HUES6 (cell line): ENCODE measurements at regions not wholly inside any gene's neighbourhood (a gene's known extent, or its start where the extent isn't known, plus 50 kb on each side); places are given as distances from the start of the nearest gene placed in this dataset.

ENCODE experiments used
- H3K27ac ChIP-seq: 2 replicates; pipeline ENCODE4 v1.7.0; 2013; ENCODE audit warnings: low read depth, mild to moderate bottlenecking, low read length, inconsistent platforms
- H3K27me3 ChIP-seq: 2 replicates; pipeline ENCODE4 v1.6.1; 2013; ENCODE audit warnings: low read length; ENCODE audit not compliant: control insufficient read depth, insufficient read depth
- H3K36me3 ChIP-seq: 2 replicates; pipeline ENCODE4 v1.6.1; 2013; ENCODE audit warnings: low read length; ENCODE audit not compliant: control insufficient read depth, insufficient read depth
- H3K4me1 ChIP-seq: 2 replicates; pipeline ENCODE4 v1.6.1; 2013; ENCODE audit warnings: low read length; ENCODE audit not compliant: control insufficient read depth, insufficient read depth
- H3K4me3 ChIP-seq: 2 replicates; pipeline ENCODE4 v1.5.1; 2013; ENCODE audit warnings: low read depth, low read length
- H3K9ac ChIP-seq: one replicate; pipeline ENCODE4 v1.6.1; 2013; ENCODE audit warnings: mild to moderate bottlenecking, low read length
- H3K9me3 ChIP-seq: 2 replicates; pipeline ENCODE4 v1.6.1; 2013; ENCODE audit warnings: low read depth, low read length; ENCODE audit not compliant: control insufficient read depth, insufficient read depth

DNA sequence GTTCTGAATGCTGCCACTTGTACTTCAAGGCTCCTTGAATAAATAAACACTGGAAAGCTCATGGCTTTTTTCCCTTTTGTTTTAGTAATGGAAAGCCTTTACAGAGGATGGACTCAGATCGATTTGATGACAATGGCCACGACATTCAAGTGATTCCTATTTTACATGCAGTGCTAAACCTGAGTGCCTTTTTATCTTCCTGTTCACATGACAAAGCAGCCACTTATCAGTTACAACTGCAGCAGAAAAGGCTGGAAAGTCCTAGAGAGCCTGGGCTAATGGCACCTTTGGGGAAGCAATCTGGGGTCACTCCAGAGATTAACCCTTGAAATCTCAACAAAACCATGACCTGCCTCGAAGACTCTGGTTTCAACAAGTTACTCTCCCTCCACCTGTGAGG lies 249.0 kb upstream of the AUTS2 start:
- Histone ChIP-seq H3K36me3 (no peaks in the 10 kb centered on the region), H3K27me3 (no peaks in the 10 kb centered on the region), H3K4me3 (no peak overlapping the region), H3K27ac (no peak overlapping the region), H3K4me1 (peaks cover 11% of the 10 kb centered on the region), H3K9me3 (peaks cover under 1% of the 10 kb centered on the region; the same call in 1 of the 2 replicates), H3K9ac (no peak overlapping the region)

DNA sequence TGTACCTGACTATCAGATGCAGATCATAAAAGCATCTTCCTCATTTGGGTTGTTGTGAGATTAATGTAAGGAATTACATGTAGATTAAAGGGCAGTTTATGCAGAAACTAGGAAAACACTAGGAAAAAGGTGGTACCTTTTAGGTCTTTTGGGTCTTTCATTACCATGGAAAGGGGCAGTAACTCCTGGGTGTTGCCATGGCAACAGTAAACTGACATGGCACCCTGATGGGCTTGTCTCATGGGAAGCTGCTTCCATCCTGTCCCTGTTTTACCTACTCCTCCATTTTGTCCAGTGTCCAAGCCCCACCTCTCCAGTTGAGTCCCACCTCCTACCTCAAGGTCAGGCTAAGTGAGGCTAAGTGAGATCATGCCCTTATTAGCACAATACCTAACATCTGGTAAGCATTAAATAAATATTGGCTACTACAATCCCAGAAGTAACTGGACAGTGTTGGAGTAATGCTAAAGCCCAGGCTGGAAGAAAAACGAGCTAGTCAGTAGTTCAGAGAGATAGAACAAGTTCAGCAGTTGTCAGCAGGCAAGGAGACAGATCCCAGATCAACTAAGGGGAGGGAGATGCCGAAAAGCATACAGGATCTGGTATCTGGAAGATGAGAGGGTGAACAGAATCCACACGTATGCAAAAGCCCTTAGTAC lies 240.0 kb upstream of the AUTS2 start:
- H3K27me3 ChIP-seq, result no peaks in the 10 kb centered on the region
- H3K9me3 ChIP-seq, result no peaks in the 10 kb centered on the region
- no peak overlapping the region for H3K27ac ChIP-seq
- H3K9ac ChIP-seq, result no peak overlapping the region
- H3K4me3 ChIP-seq, result no peak overlapping the region
- no peaks in the 10 kb centered on the region for H3K4me1 ChIP-seq
- H3K36me3 ChIP-seq, result no peaks in the 10 kb centered on the region

- Histone ChIP-seq H3K4me3 (no peak overlapping the region), H3K4me1 (no peaks in the 10 kb centered on the region), H3K36me3 (no peaks in the 10 kb centered on the region), H3K27me3 (no peaks in the 10 kb centered on the region), H3K9ac (no peak overlapping the region), H3K9me3 (no peaks in the 10 kb centered on the region), H3K27ac (no peak overlapping the region)
Observed at GRCh38 chr7:69359003-69359700, 239.1 kb upstream of the AUTS2 start.

DNA sequence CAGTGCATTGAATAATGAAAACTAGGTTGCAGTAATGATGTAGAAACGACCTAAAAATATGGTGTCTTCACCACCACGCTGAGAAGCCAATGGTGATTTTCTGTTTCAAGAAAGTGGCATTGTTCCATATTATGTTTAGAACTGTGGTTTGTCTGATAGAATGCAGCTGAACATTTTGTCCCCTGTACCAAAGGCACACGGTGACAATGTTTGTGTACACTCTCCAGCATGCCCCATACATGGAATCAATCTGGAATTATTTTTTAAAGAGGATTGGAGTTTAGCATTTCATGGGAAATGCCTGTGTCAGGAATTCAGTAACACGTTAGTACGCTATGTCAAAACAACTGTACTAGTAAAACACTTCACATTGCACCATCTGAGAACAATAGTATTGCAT lies 237.4 kb upstream of the AUTS2 start:
- no peaks in the 10 kb centered on the region for H3K36me3 ChIP-seq
- H3K27ac ChIP-seq, result no peak overlapping the region
- no peaks in the 10 kb centered on the region for H3K27me3 ChIP-seq
- H3K9me3 ChIP-seq, result no peaks in the 10 kb centered on the region
- no peak overlapping the region for H3K4me3 ChIP-seq
- no peaks in the 10 kb centered on the region for H3K4me1 ChIP-seq
- no peak overlapping the region for H3K9ac ChIP-seq

GRCh38 chr7:69363136-69363535 lies 235.1 kb upstream of the AUTS2 start:
- Histone ChIP-seq H3K27ac (no peak overlapping the region), H3K9ac (no peak overlapping the region), H3K4me3 (no peak overlapping the region), H3K9me3 (no peaks in the 10 kb centered on the region), H3K4me1 (no peaks in the 10 kb centered on the region; the same call in 1 of the 2 replicates), H3K27me3 (no peaks in the 10 kb centered on the region), H3K36me3 (no peaks in the 10 kb centered on the region)

DNA sequence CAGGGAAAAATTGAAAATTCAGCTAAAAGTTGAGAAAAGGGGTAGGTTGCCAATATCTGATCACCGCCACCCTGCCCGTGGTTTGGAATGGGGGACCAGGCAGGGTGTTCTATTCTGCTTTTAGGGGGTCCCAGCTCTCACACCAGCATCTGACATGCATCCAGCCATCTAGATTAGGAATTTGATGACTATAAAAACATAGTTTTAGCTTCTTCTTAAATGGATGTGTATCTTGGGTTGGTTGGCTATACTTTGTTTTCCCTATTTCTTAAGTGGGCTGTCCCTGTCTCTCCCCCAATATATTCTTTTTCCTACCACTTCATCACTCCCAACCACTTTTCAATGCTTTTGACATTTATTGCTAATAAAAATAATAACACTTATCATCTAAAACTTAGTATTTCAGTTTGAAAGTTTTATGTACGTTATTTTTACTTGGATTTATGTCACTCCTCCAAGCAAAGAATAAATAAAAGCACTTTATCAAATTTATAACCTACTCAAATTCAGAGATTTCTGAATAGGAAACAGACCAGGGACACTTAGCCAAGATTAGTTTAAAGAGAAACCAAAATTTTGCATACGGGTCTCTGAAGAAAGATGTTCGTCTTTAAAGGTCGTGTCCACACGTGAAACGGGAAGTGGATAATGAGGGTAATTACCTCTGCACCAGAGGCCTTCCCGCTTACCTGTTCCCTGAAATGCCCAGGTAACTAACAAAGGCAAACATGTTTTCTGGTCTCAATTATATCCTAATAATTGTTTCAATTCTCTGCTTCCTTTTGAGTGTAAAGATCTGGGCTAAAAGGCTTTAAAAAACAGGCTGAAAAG lies 233.2 kb upstream of the AUTS2 start:
- no peak overlapping the region for H3K27ac ChIP-seq
- H3K9ac ChIP-seq, result no peak overlapping the region
- no peak overlapping the region for H3K4me3 ChIP-seq
- H3K9me3 ChIP-seq, result no peaks in the 10 kb centered on the region
- H3K4me1 ChIP-seq, result no peaks in the 10 kb centered on the region; the same call in 1 of the 2 replicates
- H3K27me3 ChIP-seq, result no peaks in the 10 kb centered on the region
- H3K36me3 ChIP-seq, result no peaks in the 10 kb centered on the region

- Histone ChIP-seq H3K4me1 (no peaks in the 10 kb centered on the region; the same call in 1 of the 2 replicates), H3K9me3 (no peaks in the 10 kb centered on the region), H3K27ac (no peak overlapping the region), H3K36me3 (no peaks in the 10 kb centered on the region), H3K27me3 (no peaks in the 10 kb centered on the region), H3K9ac (no peak overlapping the region), H3K4me3 (no peak overlapping the region)
Observed at GRCh38 chr7:69365651-69366192, 232.6 kb upstream of the AUTS2 start.

DNA sequence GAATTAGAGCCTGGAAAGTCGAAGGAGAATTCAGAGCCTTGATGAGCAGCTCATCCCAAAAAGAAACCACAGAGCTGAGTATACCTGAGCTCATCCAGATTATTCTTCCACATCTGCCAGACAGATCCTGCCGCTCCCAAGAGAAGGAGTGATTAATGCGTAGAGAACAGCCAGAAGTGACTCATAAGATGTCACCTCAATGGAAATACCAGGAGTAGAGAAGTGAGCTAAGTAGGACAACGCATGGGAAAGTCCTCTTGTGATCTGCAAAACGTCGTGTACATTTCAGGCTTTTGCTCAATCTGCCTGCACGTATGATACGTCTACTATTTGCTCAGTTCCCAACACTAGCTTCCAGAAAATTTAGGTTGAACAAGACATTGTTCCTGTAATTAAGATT lies 230.5 kb upstream of the AUTS2 start:
- Histone ChIP-seq H3K9me3 (no peaks in the 10 kb centered on the region), H3K36me3 (no peaks in the 10 kb centered on the region), H3K9ac (no peak overlapping the region), H3K4me1 (no peaks in the 10 kb centered on the region; the same call in 1 of the 2 replicates), H3K4me3 (no peak overlapping the region), H3K27me3 (no peaks in the 10 kb centered on the region), H3K27ac (no peak overlapping the region)

DNA sequence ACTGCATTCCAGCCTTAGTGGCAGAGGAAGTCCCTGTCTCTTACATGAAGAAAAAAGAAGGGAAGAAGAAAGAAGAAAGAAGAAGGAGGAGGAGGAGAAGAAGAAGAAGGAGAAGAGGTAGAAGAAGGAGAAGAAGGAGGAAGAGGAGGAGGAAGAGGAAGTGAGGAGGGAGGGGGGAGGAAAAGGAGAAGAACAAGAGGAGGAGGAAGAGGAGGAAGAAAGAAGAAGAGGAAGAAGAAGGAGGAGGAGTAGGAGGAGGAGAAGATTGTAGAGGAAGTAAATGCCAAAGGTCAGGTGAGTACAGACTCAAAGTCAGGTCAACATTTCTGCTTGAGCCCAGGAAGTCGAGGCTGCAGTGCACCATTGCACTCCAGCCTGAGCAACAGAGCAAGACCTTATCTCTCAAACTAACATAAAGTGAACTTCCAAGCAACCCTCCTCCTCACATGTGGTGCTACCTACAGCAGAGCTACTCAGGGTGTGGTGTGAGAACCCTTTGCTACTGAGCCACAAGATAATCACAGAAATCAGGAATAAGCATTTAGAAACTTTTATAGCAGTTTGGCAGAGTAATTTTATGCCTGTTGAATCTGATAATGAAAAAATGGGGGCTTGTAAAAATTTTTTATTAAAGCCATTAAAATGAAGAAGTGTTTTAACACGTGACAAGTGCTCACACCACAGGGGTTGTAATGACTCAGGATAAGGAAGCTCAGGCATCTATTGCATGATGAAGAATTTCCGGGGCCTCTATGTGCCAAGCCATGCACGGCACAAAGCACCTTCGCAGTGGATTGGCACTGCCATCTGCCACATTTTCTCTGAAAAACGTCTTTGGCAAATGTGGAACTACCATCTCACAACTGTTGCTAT lies 224.9 kb upstream of the AUTS2 start:
- Histone ChIP-seq H3K27ac (no peak overlapping the region), H3K4me3 (no peak overlapping the region), H3K27me3 (no peaks in the 10 kb centered on the region), H3K4me1 (no peaks in the 10 kb centered on the region), H3K9me3 (no peaks in the 10 kb centered on the region), H3K9ac (no peak overlapping the region), H3K36me3 (no peaks in the 10 kb centered on the region)

- H3K27ac ChIP-seq, result no peak overlapping the region
- H3K36me3 ChIP-seq, result no peaks in the 10 kb centered on the region
Observed at GRCh38 chr7:69374044-69374425, 224.2 kb upstream of the AUTS2 start.

More at GRCh38 chr7:69374044-69374425, 224.2 kb upstream of the AUTS2 start:
- Histone ChIP-seq H3K9me3 (no peaks in the 10 kb centered on the region), H3K4me1 (no peaks in the 10 kb centered on the region), H3K9ac (no peak overlapping the region), H3K27me3 (no peaks in the 10 kb centered on the region), H3K4me3 (no peak overlapping the region)
